HUES48 (cell line): ENCODE measurements at regions not wholly inside any gene's neighbourhood (a gene's known extent, or its start where the extent isn't known, plus 50 kb on each side); places are given as distances from the start of the nearest gene placed in this dataset.

ENCODE experiments used
- H3K27ac ChIP-seq: one replicate; pipeline ENCODE4 v1.7.0; 2013; ENCODE audit warnings: low read depth, low read length, inconsistent platforms
- H3K27me3 ChIP-seq: 2 replicates; pipeline ENCODE4 v1.6.1; 2013; ENCODE audit warnings: mild to moderate bottlenecking, low read length; ENCODE audit not compliant: control insufficient read depth, insufficient read depth
- H3K36me3 ChIP-seq: 2 replicates; pipeline ENCODE4 v1.6.1; 2013; ENCODE audit warnings: low read length; ENCODE audit not compliant: control insufficient read depth, insufficient read depth
- H3K4me1 ChIP-seq: 2 replicates; pipeline ENCODE4 v1.6.1; 2013; ENCODE audit warnings: mild to moderate bottlenecking, low read length; ENCODE audit not compliant: control insufficient read depth, insufficient read depth
- H3K4me3 ChIP-seq: 2 replicates; pipeline ENCODE4 v1.5.1; 2013; ENCODE audit warnings: mild to moderate bottlenecking, low read depth, low read length
- H3K9ac ChIP-seq: 2 replicates; pipeline ENCODE4 v1.6.1; 2013; ENCODE audit warnings: mild to moderate bottlenecking, low read depth, low read length, moderate library complexity
- H3K9me3 ChIP-seq: 2 replicates; pipeline ENCODE4 v1.6.1; 2013; ENCODE audit warnings: low read length; ENCODE audit not compliant: control insufficient read depth, insufficient read depth

DNA sequence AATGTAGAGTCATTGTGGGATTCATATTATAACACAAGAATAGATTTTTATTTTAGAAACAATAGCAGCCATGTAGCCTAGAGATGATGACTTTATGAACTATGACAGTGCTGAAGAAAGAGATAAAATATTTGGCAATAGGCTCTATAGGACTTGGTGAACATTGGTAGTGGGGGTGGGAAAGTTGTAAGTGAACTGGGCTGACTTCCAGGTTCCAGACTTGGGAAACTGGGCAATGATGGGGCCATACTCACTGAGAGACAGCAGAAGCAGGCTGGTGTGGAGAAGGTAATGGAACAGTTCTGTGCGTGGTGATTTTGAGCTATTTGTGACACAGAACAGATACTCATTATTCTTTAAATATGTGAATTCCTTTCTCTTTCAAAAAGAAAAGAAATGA, 470.3 kb upstream of the HNRNPA3 start:
- Histone ChIP-seq H3K36me3 (no peaks in the 10 kb centered on the region), H3K9me3 (no peaks in the 10 kb centered on the region), H3K4me1 (peaks cover 38% of the 10 kb centered on the region), H3K4me3 (no peak overlapping the region), H3K9ac (no peak overlapping the region), H3K27me3 (no peaks in the 10 kb centered on the region), H3K27ac (no peak overlapping the region)

DNA sequence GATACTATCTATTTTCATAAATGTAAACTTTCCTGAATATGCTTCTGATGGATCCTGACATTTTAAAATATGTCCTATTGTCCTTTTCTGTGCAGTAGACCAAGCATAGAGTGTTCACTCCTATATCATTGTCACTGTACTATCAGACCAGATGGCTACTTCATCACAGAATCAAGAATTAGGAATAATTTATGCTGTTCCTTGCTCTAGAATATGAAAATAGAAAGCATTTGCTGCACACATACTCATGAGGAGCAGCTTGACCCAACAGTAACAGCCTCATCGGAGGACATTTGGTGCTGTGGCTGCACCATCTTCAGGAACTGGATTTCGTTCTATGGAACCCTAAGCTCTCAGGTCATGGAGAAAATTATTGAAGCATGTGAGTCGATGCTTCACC, 468.9 kb upstream of the HNRNPA3 start:
- no peaks in the 10 kb centered on the region for H3K36me3 ChIP-seq
- no peak overlapping the region for H3K4me3 ChIP-seq
- no peak overlapping the region for H3K9ac ChIP-seq
- no peaks in the 10 kb centered on the region for H3K9me3 ChIP-seq
- no peak overlapping the region for H3K27ac ChIP-seq
- H3K4me1 ChIP-seq = peaks cover 40% of the 10 kb centered on the region
- no peaks in the 10 kb centered on the region for H3K27me3 ChIP-seq

DNA sequence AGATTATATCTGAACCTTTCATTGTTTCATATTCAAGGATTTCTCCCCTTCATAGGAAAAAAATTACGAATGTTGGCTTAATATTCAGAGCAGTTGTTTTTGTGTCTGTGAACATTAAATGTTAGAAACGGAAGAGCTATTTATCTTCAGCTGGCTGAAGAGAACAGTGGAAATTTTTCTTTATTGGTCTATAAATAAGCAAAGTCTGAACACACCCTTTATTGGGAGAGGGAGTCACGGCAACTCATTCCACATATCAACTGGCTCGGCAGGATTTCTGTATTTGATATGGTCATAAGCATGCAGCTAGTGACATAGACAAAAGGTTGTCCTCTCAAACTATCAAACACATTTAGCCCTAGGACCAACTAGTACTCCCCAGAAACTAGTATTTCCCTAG, 468.4 kb upstream of the HNRNPA3 start:
- Histone ChIP-seq H3K4me1 (peaks cover 42% of the 10 kb centered on the region), H3K27me3 (no peaks in the 10 kb centered on the region), H3K9me3 (no peaks in the 10 kb centered on the region), H3K9ac (no peak overlapping the region), H3K27ac (no peak overlapping the region), H3K36me3 (no peaks in the 10 kb centered on the region), H3K4me3 (no peak overlapping the region)

DNA sequence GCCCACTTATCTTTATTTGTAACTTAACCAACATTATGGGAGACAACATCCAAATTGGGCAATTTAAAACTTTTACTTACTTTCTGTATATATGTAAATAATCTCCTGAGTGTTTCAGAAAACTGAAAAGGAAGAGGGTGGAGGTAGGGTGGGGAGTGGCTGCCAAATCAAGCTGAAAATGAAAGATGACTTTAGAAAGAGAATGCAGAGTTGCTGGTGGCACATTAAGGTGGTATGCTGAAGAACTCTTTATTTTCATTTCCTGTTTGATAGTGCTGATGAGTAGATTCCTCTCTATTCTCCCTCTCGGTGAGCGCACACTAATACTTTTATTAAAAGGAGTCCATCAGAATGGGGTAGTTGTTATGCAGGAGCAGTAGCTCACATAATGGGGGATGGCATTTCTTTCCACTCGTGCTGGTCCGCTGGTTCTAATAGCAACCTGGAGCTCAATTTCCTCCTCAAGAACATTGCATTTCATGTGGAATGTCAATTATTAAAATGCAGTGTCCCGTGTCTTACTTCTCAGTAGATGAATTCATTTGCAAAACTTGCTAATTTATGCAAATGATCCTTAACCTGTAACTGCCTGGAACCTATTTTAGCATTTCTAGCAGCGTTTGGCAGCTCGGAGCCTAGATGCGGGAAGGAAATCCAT, 466.9 kb upstream of the HNRNPA3 start:
- Histone ChIP-seq H3K9ac (0 out of 2 replicates have a peak overlapping the region, but pooled peaks have one; percentile 13), H3K36me3 (no peaks in the 10 kb centered on the region), H3K27me3 (no peaks in the 10 kb centered on the region), H3K4me1 (peaks cover 42% of the 10 kb centered on the region), H3K27ac (peak overlapping the region; percentile 75), H3K9me3 (no peaks in the 10 kb centered on the region), H3K4me3 (peak overlapping the region; percentile 12)

DNA sequence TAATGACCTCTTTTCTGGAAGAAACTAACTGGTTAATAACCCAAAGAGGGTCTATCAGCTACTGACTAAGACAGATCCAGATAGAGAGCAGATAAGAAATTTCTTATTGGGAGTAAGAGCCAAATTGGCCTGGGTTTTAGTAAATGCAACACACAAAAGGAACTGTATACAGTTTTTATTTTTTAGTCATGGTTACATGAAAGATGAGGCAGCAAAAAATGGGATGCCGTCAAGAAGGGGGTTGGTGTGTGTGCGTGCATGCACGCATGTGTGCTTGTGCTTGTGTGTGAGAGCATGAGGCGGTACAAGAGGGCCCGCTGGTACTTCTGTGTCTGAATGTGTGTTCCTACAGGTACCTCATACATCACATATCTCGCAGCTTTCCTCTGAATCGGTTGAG, 466.2 kb upstream of the HNRNPA3 start:
- Histone ChIP-seq H3K36me3 (no peaks in the 10 kb centered on the region), H3K4me3 (no peak overlapping the region), H3K4me1 (peaks cover 44% of the 10 kb centered on the region), H3K27me3 (no peaks in the 10 kb centered on the region), H3K27ac (peak overlapping the region; percentile 75), H3K9ac (no peak overlapping the region), H3K9me3 (no peaks in the 10 kb centered on the region)

DNA sequence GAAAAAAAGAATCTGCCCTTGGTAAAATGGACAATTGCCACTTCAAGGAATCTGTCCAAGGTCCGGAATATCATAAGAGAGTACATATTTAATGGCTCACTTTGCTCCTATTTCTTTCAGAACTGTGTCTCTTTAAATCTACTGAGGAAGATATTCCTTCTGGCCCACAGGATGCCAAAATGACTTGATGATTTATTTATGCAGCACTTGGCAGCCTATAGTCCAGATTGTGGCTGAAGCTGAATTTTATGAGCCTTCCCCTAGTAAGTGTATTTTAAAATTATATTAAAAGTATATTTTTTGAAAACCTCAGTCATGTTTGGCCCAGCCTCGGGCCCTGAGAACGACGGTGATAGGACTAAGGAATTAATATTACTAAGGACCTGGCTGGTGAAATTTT, 465.1 kb upstream of the HNRNPA3 start:
- Histone ChIP-seq H3K27me3 (no peaks in the 10 kb centered on the region), H3K36me3 (no peaks in the 10 kb centered on the region), H3K9me3 (no peaks in the 10 kb centered on the region), H3K9ac (no peak overlapping the region), H3K27ac (no peak overlapping the region), H3K4me1 (peaks cover 51% of the 10 kb centered on the region), H3K4me3 (no peak overlapping the region)

DNA sequence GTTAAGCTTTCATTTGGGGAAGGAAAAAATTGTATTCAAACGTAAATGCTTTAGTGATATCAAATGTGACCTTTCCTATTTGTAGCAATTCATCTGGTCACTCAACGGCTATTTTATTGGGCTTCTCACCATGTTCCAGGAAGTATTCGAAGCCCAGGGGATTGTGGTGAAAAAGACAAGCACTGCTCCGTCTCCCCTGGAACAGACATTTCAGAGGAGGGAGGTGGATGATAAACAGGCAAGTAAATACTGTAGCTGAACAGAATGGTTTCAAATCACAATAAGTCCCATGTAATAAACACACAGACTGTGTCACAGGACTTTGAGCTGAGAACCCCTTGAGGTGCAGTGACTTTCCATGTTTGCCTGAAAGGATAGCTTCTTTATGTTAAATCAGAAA, 464.7 kb upstream of the HNRNPA3 start:
- H3K4me1 ChIP-seq = peaks cover 51% of the 10 kb centered on the region
- H3K27ac ChIP-seq = no peak overlapping the region
- H3K9me3 ChIP-seq = no peaks in the 10 kb centered on the region
- H3K9ac ChIP-seq = no peak overlapping the region
- H3K4me3 ChIP-seq = no peak overlapping the region
- no peaks in the 10 kb centered on the region for H3K36me3 ChIP-seq
- H3K27me3 ChIP-seq = no peaks in the 10 kb centered on the region

DNA sequence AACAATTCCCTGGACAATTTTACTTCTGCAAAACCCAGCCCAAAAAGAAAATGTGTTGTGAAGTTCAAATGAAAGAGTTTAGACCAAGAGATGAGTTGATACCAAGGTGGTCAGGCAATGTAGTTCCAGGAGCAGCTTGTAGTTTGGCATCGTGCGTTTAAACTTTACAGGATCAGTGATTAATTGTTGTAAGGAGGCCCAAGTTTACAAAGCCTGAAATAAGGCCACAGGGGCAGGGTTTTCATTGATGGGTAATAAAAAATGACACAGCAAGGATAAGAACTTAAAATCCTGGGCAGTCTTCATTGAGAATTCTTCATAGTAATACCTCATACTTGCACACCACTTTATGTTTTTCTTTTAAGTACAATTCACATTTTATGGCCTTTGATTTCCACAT, 463.9 kb upstream of the HNRNPA3 start:
- Histone ChIP-seq H3K36me3 (no peaks in the 10 kb centered on the region), H3K27ac (no peak overlapping the region), H3K27me3 (no peaks in the 10 kb centered on the region)

DNA sequence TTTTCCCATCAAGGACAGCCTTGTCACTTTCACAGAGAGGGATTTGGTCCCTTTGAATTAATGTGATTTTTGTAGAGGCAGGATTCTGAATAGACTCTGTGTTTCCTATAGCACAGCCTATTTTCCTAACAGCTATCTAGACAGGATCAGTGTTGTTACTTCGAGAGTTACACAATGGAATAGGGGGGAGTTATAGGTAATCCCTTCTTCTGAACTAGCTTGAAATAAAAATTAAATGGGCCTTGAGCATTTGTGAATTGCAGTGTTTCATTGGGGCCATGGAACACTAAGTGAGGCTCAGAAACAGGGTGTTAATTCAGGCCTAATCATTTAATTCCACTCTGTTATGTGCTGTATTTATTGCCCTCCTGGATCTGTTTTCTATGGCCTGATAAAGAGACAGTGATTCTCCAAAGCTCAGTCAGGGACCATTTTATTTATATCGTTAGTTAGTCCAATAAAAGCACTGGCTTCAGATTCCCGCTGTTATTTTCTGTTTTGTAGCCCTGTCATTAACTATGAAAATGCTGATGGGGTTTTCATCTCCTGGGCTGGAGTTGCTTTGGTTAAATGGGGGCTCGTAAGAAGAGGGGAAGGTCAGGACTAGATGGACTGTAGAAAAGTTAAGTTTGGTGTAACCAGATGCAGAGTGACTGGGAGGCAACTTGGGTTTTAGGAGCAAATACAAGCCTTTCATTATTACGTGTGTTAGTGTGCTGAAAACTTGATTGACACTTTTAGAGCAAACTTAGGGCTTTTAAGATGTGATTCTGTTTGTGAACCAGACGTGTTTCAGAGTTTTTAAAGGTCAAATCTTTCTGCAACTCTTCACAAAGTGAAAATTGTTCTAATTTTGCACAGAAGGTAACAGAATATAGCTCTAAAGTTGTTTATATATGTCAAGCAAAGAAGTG, 461.0 kb upstream of the HNRNPA3 start:
- peaks cover 28% of the 10 kb centered on the region for H3K4me1 ChIP-seq
- H3K36me3 ChIP-seq = no peaks in the 10 kb centered on the region
- no peak overlapping the region for H3K27ac ChIP-seq
- no peaks in the 10 kb centered on the region for H3K9me3 ChIP-seq
- no peak overlapping the region for H3K9ac ChIP-seq
- H3K4me3 ChIP-seq = no peak overlapping the region
- no peaks in the 10 kb centered on the region for H3K27me3 ChIP-seq

More for the DNA sequence above, 463.9 kb upstream of the HNRNPA3 start:
- Histone ChIP-seq H3K4me3 (no peak overlapping the region), H3K9ac (no peak overlapping the region), H3K9me3 (no peaks in the 10 kb centered on the region), H3K4me1 (peaks cover 50% of the 10 kb centered on the region)

DNA sequence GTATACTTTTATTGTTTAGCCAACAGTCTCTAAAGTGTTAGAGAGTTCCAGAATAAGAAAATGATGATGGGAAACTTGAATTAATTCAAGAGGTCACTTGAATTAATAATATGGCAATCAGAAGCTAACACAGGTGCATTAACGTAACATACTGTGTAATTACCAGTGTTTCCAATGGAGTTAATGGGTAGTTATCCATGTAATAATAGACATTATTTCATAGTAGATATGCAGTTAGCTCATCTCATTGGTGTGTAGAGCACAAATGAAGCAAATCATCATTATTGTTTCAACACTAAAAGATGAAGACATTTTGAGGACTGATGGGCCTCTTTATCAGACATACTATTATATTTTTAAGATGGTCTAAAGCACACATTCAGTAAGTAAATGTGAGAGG, 460.3 kb upstream of the HNRNPA3 start:
- Histone ChIP-seq H3K27me3 (no peaks in the 10 kb centered on the region), H3K9ac (no peak overlapping the region), H3K4me3 (no peak overlapping the region), H3K36me3 (no peaks in the 10 kb centered on the region), H3K27ac (no peak overlapping the region), H3K4me1 (peaks cover 21% of the 10 kb centered on the region), H3K9me3 (no peaks in the 10 kb centered on the region)

DNA sequence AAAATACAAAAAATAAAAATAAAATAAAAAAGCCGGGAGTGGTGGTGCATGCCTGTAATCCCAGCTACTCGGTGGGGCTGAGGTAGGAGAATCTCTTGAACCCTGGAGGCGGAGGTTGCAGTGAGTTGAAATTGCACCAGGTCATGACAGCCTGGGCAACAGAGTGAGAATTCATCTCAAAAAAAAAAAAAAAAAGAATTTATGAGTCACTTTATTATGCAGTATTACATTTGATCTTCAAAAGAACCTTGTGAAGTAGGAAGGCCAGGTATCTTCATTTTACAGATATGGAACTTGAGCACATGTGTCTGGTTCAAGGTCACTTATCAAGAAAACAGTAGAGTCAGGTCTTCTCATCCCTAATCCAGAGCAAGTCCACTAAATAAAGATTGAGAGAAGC, 459.4 kb upstream of the HNRNPA3 start:
- no peak overlapping the region for H3K27ac ChIP-seq
- H3K36me3 ChIP-seq = no peaks in the 10 kb centered on the region
- H3K9ac ChIP-seq = no peak overlapping the region
- no peak overlapping the region for H3K4me3 ChIP-seq
- H3K9me3 ChIP-seq = no peaks in the 10 kb centered on the region
- H3K4me1 ChIP-seq = peaks cover 19% of the 10 kb centered on the region
- H3K27me3 ChIP-seq = no peaks in the 10 kb centered on the region
